Keratinocyte (primary cell): ENCODE measurements at regions not wholly inside any gene's neighbourhood (a gene's known extent, or its start where the extent isn't known, plus 50 kb on each side); places are given as distances from the start of the nearest gene placed in this dataset.
A peak's percentile ranks its signal among the peaks of the same experiment; 100 is the strongest.

Experiments
- DNase-seq: peaks from one replicate; pipeline ENCODE4 v3.0.0-alpha.2; 2011; ENCODE audit warnings: low read depth, missing footprints, low spot score
- FAIRE-seq: peaks from 2 replicates; lab custom pipeline; 2011; peaks lifted over from hg19 to GRCh38; lab: Jason Lieb, UNC
- H2AFZ ChIP-seq: 2 replicates; pipeline ENCODE4 v1.6.0; 2012; ENCODE audit warnings: low read length, control low read depth, inconsistent platforms; ENCODE audit not compliant: control insufficient read depth
- H3K27ac ChIP-seq: 2 replicates; pipeline ENCODE4 v1.5.1; 2011; ENCODE audit warnings: low read length; ENCODE audit not compliant: control insufficient read depth, insufficient read depth
- H3K27me3 ChIP-seq: 3 replicates; pipeline ENCODE4 v1.6.0; 2011; ENCODE audit warnings: low read length; ENCODE audit not compliant: control insufficient read depth, insufficient read depth; ENCODE audit errors: extremely low read depth
- H3K36me3 ChIP-seq, 2 experiments: 2 replicates in 1 of 2; 3 replicates in 1 of 2; pipeline ENCODE4 v1.5.1; 2011; ENCODE audit warnings: low read length in 2 of 2, mild to moderate bottlenecking in 1 of 2; ENCODE audit not compliant: control insufficient read depth in 2 of 2, insufficient read depth in 2 of 2; ENCODE audit errors: extremely low read depth in 1 of 2
- H3K4me1 ChIP-seq: 3 replicates; pipeline ENCODE4 v1.5.1; 2011; ENCODE audit warnings: low read length; ENCODE audit not compliant: control insufficient read depth, insufficient read depth; ENCODE audit errors: extremely low read depth
- H3K4me2 ChIP-seq: 3 replicates; pipeline ENCODE4 v1.6.0; 2011; ENCODE audit warnings: low read depth, low read length; ENCODE audit not compliant: control insufficient read depth, insufficient read depth; ENCODE audit errors: extremely low read depth
- H3K4me3 ChIP-seq, 3 experiments: fragments of 200-600 bp in 1 of 3; sonication (generic) in 1 of 3; 2 replicates in 2 of 3; 3 replicates in 1 of 3; pipeline ENCODE4 v1.5.1; 2011 to 2016; ENCODE audit warnings: low read length in 3 of 3, mild to moderate bottlenecking in 3 of 3, control low read depth in 2 of 3, inconsistent platforms in 1 of 3, low read depth in 1 of 3, mixed read lengths in 1 of 3, mixed run types in 1 of 3, moderate library complexity in 1 of 3; ENCODE audit not compliant: control insufficient read depth in 2 of 3, insufficient read depth in 2 of 3; ENCODE audit errors: extremely low read depth in 1 of 3
- H3K79me2 ChIP-seq: 2 replicates; pipeline ENCODE4 v1.6.0; 2012; ENCODE audit warnings: low read length; ENCODE audit not compliant: control insufficient read depth, insufficient read depth
- H3K9ac ChIP-seq: 3 replicates; pipeline ENCODE4 v1.6.0; 2011; ENCODE audit warnings: low read length; ENCODE audit not compliant: control insufficient read depth, insufficient read depth; ENCODE audit errors: extremely low read depth
- H3K9me1 ChIP-seq: 3 replicates; pipeline ENCODE4 v1.6.0; 2011; ENCODE audit warnings: low read length; ENCODE audit not compliant: control insufficient read depth, insufficient read depth; ENCODE audit errors: extremely low read depth
- H3K9me3 ChIP-seq: 2 replicates; pipeline ENCODE4 v1.5.1; 2012; ENCODE audit warnings: low read depth, low read length; ENCODE audit not compliant: control insufficient read depth
- H4K20me1 ChIP-seq: 3 replicates; pipeline ENCODE4 v1.6.0; 2011; ENCODE audit warnings: low read length; ENCODE audit not compliant: control insufficient read depth, insufficient read depth; ENCODE audit errors: extremely low read depth
- EZH2 ChIP-seq: IDR thresholded peaks from one replicate; pipeline ENCODE4 v1.6.1; 2012; ENCODE audit warnings: inconsistent platforms, mild to moderate bottlenecking, low read length, moderate library complexity
- dilution Hi-C: fragments of 300-500 bp; cut with MboI; formaldehyde crosslinking; loops from one replicate; pipeline ENCODE4 v1.7.0; 2020; ENCODE audit warnings: low sequenced_read_pairs; ENCODE audit not compliant: extremely low pct_ligation_motif_present
- TF ChIP-seq, protein P1 (sequence below), 3 experiments: IDR thresholded peaks in 1 of 3; conservative IDR thresholded peaks in 1 of 3; optimal IDR thresholded peaks in 1 of 3; 2 replicates in 2 of 3; 3 replicates in 1 of 3; pipeline versions ENCODE3 to v1.5.1; 2011; ENCODE audit warnings: low read length in 3 of 3, mild to moderate bottlenecking in 3 of 3, moderate library complexity in 2 of 3, control low read depth in 1 of 3, inconsistent platforms in 1 of 3; ENCODE audit not compliant: insufficient read depth in 2 of 3; ENCODE audit errors: extremely low read depth in 1 of 3

DNA sequence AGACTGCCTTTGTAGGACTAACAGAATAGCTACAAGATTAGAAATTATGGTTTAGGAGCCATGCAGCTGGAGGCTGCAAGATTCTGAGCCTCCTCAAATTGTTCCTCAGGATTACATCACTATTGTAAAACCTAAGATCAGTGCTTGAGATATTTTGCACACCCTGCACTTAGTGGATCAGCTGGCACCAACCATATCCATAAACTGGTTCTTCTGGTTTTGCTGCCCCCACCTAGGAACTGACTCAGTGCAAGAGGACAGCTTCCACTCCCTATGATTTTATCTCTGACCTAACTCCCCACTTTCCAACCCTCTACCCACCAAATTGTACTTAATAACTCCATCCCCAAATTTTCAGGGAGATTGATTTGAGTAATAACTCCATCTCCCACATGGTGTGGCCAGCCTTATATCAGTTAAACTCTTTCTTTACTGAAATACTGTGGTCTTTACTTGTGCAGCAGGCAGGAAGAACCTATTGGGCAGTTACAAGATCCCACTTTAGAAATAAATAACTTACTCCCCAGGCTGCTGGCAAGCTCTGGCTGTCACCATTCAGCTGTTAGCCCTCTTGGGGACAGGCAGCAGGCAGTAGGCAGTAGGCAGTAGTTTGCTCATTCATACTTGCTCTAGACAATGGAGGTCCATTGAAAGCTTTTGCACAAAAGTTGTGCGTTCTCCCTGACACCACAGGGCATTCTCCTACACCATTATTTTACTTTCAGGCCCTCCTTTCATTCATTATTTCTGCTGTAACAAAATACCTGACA, 119.0 kb downstream of the SLC17A6 start:
- Histone ChIP-seq H3K9me3 (peaks cover 8% of the 10 kb centered on the region), H3K9ac (no peak overlapping the region), H3K27ac (peak overlapping the region; percentile 71), H3K27me3 (no peaks in the 10 kb centered on the region), H3K9me1 (no peaks in the 10 kb centered on the region), H4K20me1 (no peaks in the 10 kb centered on the region), H3K36me3 (no peaks in the 10 kb centered on the region), H3K4me2 (peak overlapping the region; percentile 51), H2AFZ (peak overlapping the region; percentile 49), H3K4me1 (peaks cover 40% of the 10 kb centered on the region), H3K79me2 (no peaks in the 10 kb centered on the region), H3K4me3 (no peak overlapping the region)
- dilution Hi-C loops, result no loop called here
- FAIRE-seq, result peak; percentile 89
- DNase-seq, result peak; percentile 32
- no peak for TF ChIP-seq EZH2
- TF ChIP-seq, protein P1, sequence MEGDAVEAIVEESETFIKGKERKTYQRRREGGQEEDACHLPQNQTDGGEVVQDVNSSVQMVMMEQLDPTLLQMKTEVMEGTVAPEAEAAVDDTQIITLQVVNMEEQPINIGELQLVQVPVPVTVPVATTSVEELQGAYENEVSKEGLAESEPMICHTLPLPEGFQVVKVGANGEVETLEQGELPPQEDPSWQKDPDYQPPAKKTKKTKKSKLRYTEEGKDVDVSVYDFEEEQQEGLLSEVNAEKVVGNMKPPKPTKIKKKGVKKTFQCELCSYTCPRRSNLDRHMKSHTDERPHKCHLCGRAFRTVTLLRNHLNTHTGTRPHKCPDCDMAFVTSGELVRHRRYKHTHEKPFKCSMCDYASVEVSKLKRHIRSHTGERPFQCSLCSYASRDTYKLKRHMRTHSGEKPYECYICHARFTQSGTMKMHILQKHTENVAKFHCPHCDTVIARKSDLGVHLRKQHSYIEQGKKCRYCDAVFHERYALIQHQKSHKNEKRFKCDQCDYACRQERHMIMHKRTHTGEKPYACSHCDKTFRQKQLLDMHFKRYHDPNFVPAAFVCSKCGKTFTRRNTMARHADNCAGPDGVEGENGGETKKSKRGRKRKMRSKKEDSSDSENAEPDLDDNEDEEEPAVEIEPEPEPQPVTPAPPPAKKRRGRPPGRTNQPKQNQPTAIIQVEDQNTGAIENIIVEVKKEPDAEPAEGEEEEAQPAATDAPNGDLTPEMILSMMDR (optimal IDR thresholded peaks at IDR 0.05 in 1 of 3, IDR thresholded peaks at IDR 0.05 in 1 of 3, conservative IDR thresholded peaks at IDR 0.05 in 1 of 3; ENCODE audit: extremely low read depth in 1 of 3, insufficient read depth in 2 of 3, low read length in 3 of 3), result no peak

GRCh38 chr11:22454461-22455090, 116.4 kb downstream of the SLC17A6 start:
- Histone ChIP-seq H3K4me1 (peaks cover 36% of the 10 kb centered on the region), H3K27ac (no peak overlapping the region), H3K4me2 (no peak overlapping the region), H4K20me1 (no peaks in the 10 kb centered on the region), H3K9me1 (no peaks in the 10 kb centered on the region), H3K36me3 (no peaks in the 10 kb centered on the region), H3K4me3 (no peak overlapping the region), H3K79me2 (no peaks in the 10 kb centered on the region), H2AFZ (no peak overlapping the region), H3K9me3 (no peaks in the 10 kb centered on the region), H3K27me3 (no peaks in the 10 kb centered on the region), H3K9ac (no peak overlapping the region)
- dilution Hi-C loops, result no loop called here
- TF ChIP-seq EZH2, result no peak
- TF ChIP-seq, protein P1 (optimal IDR thresholded peaks at IDR 0.05 in 1 of 3, IDR thresholded peaks at IDR 0.05 in 1 of 3, conservative IDR thresholded peaks at IDR 0.05 in 1 of 3; ENCODE audit: extremely low read depth in 1 of 3, insufficient read depth in 2 of 3, low read length in 3 of 3), result no peak
- DNase-seq, result no peak
- no peak for FAIRE-seq
